GM21381 (cell line): ENCODE measurements at regions not wholly inside any gene's neighbourhood (a gene's known extent, or its start where the extent isn't known, plus 50 kb on each side); places are given as distances from the start of the nearest gene placed in this dataset.

Experiments used
- ATAC-seq: cut with Tn5 transposase; IDR thresholded peaks from one replicate; pipeline ENCODE4 v1.9.1; 2021; ENCODE audit warnings: mild to moderate bottlenecking, moderate library complexity; ENCODE audit not compliant: unreplicated experiment

DNA sequence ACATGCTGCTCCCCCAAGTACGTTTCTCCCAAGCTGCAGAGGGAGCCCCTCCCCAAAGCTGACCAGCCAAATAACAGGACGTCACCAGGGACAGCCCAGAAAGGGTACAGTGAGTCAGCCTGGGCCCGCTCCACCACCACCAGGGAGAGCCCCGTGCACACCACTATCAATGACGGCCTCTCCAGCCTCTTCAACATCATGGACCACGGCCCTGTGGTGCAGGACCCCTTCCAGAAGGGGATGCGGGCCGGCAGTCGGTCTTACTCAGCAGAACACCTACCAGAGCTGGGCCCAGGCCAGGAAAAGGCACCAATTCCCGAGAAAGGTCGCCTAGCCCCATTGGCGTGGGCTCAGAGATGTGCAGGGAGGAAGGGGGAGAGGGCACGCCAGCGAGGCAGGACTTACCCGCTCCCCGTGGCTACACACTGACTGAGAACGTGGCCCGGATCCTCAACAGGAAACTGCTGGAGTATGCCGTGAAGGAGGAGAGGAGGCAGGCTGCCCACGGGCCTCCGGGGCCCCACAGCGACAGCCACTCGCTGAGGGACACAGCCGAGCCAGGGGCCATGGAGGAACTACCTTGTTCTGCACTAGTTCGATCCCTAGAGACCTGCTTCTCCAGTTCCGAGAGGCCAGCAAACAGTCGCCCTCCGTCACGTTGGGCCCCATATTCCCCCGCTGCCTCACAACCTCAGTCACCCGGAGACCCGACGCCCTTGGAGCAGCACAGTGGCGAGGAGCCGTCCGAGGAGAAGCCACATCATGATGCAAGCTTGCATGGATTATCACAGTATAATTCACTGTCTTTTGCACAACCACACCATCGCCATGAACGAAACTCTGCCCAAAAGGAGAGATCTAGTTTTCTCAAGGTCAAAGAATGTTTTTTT is 815.9 kb upstream of the KLHL1 start:
- ATAC-seq = no peak

DNA sequence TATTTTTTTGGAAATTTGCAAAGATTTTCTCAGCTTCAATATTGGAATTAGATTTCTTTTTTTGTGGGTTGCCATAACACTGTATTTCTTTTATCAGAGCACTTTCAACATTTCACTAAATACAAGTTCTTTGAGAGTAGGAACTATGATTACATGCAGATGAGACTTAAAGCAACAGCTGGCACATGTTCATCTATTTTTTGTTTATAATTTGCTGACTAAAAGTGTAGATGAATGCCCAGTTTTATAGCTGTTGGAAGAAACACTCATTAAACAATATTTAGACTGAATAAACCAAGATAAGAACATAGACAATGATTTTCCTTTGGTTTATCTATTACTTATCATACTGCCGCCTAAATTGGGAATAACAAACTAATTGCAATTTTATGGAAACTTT is 803.0 kb upstream of the KLHL1 start:
- ATAC-seq = no peak

DNA sequence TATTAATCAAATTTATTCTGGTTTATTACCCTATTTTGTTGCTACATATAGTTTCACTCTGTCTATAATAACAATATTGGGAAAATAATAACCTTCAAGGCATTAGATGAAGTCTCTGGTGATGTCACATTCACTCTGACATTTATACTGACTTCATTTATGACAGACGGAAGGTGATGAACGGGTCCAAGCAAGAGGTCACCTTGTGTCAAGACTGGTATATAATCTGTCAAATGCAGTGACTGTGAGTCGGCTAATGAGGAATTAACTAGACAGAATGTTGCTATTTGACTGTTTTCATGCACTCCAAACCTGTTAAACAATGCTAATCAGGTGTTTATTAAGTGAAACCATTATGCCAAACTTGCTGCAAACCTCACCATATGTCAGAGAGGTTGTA is 800.5 kb upstream of the KLHL1 start:
- ATAC-seq = no peak

DNA sequence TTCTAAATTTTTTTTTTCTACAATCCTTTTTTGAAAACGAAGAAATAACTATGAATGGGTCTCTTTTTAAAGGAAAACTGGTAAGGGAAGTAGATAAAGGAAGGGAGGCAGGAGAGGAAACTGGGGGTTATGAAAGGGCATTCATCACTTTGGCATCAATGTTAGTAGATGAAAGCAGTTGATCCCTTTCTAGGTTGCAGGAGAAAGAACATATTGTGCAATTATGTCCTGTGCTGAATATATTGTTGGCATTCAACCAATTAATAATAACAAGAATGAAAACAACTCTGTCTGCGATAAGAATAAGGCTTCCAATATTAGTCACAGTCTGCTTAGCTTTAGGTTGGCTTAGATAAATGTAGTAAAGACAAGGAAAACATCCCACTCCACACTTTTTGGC is 796.8 kb upstream of the KLHL1 start:
- no peak for ATAC-seq

DNA sequence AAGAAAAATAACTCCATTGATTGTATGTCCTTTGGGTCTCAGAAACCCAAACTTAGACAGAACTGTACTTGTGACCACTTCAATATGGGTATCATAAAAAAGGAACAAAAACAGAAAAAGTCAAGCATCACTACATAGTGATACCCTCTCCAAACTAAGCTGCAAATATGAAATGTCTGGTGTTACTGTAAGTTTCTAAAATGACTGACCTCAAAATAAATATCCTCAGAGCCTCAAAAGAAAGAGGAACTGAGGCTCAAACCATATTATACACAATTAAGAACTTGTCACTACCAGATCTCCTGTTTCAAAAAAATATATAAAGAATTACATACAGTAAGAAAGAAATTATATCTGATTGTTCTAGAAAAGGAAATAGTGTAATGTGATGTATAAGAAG is 787.9 kb upstream of the KLHL1 start:
- ATAC-seq = no peak

DNA sequence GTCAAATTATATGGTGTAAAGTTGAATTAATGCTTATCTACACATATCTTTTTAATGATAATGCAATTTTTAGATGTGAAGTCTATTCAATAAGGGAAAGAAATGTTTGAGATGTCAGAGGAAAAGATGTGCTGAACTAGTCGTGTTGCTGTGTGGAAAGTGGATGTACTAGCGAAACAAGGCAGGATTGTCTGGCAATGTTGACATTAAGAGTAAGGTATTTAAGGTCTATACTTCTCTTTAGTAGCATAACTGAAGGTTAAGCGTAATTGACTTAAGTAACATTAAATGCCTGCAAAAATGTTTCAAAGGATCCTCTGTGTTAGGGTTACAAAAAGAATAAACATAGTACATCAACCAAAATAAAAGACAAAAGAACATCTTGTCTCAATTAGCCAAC is 787.3 kb upstream of the KLHL1 start:
- no peak for ATAC-seq

DNA sequence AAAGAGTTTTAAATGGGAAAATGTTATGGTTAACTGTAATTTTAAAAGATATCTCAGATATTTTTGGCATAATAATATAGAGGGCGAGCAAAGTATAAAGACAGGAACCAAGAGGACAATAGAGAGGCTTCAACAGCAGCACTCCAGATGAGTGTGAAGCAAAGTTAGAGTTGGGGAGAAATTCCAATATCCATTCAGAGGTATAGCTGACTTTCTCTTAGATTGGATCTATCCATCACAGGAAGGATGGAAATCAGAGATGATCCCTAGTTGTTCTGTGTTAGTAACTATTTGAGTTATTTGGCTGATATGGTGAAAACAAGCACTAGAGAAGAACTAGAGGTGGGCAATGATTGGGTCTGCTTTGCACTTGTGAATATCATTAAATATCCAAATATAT is 786.0 kb upstream of the KLHL1 start:
- no peak for ATAC-seq

DNA sequence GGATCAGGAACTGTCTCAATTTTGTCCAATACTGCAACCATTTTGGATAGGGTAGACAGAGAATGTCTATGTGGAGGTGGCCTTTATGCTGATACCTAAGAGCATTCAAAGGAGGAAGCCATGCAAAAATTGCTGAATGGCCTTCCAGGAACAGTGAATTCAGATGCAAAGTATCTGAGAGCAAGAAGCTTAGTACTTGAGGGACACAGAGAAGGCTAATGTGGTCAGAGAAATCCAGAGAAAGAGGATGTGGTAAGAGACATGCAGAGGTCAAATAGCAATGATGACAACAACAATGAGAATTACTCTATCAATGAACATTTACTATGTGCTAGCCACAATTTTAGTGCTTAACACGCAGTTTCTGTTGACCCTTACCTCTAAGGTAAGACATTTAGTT is 785.6 kb upstream of the KLHL1 start:
- no peak for ATAC-seq

DNA sequence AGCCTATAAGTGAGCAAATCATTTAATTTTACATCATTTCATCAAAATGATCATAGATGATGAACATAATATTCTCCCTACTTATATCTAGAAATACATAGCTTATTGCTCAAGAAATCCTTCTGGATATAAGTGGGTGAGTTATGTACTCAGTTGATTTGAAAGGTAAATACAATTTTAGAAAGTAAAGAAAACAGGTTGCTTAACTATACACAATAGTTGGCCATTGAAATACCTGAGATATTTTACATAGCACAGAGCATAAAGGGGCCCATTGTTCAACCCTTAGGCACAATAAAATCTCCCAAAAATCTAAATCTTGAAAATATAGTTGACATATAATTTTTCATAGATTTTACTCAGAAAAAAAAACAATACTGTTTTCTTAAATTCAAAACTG is 782.0 kb upstream of the KLHL1 start:
- ATAC-seq = no peak

DNA sequence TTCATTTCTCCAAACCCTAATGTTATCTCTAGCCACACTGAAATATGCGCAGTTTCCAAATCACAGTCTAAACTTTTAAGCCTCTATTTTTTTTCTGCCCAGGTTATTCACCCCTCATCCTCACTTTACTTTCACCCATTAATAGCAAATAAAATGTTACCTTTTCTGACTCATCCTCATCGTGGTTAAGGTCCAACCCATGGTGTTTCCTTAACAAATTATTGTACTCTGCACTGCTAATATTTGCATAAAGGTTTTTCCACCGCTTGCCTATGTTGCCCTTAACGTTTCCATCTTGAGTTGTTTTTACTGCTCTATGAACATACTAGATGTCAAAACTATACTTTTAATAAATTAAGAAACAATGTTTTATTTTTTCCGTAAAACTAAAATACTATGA is 780.9 kb upstream of the KLHL1 start:
- no peak for ATAC-seq

DNA sequence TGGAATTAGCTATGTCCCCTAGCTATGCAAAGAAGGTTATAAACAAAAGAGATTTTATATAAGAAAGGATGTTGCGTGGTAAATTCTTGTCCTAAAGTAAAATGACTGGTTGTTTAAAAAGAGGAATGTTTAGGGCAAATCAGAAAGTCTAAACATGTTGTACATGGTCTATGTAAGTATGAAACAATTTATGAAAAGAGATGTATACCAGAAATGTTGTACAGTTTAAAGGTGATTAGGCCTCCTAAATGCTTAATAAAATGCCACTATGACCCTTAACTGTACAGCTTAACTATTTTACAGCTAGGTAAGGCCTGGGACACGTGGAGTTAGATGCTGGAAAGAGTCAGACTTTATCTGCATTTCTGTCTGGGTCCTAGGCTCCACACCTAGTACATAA is 775.9 kb upstream of the KLHL1 start:
- no peak for ATAC-seq

DNA sequence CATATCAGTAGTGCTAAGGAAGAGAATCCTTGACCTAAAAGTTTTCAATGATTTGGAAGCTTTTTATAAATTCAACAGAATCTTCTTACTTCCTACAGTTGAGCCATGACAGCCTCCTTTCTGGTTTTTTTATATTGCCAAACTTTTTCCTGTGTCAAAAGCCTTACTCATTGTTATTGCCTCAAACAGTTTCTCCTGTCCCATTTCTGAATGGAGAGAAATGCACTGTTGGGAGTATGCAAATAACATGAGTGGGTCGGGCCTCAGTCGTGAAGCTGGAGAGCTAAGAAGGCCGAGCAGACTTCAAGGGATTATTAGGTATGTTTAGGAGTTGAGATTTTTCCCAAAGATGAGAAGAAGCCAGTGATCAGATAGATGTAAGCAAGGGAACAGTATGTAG is 766.4 kb upstream of the KLHL1 start:
- ATAC-seq = no peak

DNA sequence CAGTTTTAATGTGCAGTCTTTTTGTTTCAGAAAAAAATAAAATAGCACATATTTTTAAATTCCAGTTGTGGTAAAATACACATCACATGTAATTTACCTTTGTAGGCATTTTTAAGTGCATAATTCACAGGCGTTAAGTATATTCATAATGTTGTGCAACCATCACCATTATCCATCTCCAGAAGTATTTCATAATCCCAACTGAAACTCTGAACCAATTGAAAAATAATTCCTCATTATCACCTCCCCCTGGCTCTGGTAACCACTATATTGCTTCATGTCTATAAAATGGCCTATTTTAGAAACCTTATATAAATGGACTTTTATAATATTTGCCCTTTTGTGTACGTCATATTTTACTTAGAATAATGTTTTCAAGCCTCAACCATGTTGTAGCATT is 756.5 kb upstream of the KLHL1 start:
- no peak for ATAC-seq

DNA sequence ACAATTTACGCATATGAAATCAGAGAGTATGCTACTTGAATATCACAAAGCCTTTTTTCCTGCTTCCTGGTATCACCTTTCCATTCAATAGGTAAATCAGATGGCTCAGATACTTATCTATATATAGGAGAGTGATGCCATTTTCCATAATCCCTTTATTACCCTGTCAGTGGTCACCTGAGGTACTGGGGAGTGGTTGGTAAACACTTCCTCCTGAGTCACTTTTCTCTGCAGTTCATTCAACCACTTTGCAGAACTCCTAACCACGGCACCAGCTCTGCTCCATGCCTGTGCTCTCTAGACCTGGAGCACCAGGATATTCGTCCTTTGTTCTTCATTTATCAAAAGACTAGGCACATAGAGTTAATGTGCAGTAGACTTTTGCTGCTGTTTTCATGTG is 748.5 kb upstream of the KLHL1 start:
- ATAC-seq = no peak

DNA sequence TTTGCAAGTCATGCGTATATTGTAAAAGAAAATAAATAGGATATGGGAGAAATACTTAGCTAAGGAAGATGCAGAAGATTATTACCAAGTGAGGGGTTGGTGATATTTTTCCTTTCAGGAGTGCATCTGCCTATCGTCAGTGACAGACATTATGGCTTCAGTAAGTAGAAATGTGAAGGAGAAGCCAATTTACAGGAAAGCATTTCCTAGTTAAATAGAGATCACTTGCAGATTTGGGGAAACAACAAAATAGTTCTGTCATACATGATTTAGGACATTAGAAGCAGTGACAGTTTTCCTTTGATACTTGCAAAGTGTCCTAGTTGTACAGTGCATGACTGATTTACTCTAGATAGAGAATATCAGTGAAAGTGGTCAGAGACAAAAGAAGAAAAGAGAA is 747.8 kb upstream of the KLHL1 start:
- no peak for ATAC-seq

DNA sequence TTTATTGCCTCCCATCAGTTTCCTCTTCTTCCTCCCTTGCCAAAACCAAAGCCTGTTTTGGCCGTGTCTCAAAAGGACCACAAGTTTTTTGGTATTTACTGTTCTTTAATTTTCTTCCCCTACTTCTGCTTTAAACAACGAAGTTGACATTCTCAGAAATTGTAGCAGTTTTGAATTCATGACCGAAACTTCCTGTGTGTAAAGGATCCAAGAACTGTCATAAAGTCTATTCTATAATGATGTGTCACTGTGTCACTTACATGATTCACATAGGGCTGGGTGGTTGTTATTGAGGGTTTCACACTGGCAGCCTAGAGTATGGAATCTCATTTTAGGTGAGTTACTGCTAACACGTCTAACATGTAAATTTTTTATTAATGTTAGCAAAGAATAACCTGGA is 741.0 kb upstream of the KLHL1 start:
- ATAC-seq = no peak

DNA sequence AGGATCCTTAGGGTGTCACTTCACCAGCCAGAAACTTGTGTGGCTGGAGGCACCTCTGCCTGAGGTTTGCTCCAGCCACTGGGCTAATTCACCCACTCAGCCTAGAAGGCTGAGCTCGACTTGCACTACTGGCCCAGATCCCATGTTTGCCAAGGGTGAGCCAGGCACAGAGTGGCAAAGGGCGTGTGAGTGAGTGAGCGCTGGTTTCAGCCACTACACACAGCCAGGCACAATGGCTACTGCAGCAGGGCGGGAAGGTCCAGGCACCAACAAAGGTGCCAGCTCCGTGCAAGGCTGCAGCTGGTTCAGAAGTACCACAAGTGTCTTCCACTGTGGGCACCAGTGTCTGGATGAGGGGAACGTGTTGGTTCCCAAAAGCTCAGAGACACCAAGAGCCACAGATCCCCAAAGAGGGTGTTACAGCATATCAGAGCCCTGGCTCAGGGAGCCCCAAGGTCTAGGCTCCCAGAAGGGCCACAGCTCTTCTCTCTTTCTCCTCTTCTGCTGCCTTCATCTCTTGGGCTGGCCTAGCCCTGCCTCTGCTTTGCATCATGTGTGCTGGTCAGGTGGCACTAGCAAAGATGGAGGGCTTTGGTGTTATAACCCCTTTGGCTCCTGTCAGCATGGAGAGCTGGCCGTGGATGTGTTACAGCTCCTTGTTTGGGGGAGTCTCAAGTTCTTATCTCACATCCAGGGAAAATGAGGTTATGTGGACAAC is 736.3 kb upstream of the KLHL1 start:
- no peak for ATAC-seq

DNA sequence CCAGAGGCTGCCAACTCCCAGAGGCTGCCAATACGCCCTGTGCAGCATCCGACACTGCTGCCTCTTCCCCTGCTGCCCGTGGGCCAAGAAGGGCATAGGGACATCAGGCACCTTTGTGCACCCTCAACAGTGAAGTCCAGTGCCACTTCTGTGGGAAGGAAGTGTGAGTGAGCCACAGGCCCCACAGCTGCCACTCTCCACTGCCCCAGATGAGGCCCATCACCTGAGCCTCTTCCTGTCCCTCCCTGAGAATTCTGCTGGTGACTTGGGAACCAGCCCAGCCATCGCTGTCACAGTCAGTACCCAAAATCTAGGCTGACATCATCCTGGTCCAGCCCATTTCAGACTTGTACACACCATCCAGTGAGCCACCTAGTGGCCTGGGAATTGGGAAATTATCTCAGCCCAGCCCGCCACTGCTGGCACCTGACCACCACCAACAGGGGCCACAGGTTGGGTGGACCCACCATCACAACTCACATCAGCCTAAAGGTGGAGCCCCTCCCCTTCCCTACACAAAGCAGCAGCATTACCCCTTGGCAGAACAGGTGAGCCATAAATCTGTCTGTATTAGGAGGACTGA is 733.9 kb upstream of the KLHL1 start:
- ATAC-seq = no peak

DNA sequence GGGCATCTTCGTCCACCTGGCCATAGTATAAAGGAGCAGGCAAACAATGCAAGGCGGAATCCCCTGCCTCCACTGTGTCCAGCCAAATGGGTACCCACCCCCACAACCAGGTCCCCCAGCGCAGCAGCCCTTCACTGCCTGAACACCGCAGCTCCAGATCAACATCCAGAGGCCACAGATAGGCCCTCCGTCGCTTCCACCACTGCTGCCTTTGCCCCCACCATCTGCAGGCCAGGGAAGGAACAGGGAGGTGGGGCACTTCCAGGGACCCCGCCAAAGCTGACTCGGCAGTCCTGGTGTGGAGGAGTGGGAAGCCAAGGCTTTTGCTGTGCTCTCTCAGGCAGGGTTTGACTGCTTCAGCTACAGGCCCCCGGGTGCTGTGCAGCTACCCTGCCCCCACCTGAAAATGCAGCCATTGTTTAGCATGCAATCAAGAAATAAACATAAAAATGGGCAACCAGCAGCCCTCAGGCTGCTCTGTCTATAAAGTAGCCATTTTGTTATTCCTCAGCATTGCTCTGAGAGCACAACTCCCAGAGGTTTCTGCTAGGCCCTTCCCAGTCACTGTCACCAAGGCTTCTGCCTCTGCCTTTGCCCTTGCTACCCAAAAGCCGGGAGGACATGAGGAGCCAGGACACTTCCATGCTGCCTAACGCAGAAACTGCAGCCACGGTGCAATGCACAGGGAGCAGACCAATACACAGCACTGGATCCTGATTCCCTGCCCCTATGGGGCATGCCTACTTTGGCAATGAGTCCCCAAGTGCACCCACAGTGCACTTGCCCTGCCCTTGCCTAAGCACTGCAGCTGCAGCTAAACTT is 733.2 kb upstream of the KLHL1 start:
- ATAC-seq = no peak

DNA sequence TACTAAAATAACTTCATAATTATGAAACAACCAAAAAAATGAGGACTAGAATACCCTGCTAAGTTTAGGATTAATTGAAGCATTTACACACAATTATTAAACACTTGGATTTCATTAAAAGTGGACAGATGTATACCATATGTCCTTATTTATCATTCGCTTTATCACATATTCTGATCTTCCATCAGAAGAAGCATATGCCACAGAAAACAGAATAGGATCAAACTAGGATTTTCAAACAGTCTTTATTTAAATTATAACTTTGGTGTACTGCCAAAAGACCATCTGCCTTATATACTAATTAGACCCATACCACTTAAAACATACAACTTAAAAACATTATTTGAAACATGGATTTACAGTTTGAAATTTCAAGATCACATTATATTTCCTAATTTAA is 727.1 kb upstream of the KLHL1 start:
- no peak for ATAC-seq

DNA sequence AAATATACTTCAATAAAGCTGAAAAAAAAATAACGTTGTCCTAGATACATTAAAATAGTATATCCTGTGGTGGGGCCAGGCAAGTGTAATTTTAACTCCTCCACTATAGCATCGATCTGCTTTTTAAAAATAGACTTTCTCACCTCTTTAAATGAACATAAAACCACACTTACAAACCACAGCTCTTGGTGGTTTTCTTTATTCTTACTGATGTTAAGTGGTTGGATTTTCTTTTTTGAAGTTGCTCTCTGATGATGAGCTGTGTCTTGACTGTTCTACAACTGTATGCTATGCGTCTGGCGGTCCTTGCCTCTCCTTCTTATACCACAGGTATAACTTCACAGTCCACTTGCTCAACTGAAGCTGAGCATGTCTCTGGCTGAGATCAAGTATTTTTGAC is 721.5 kb upstream of the KLHL1 start:
- ATAC-seq = no peak
